ENCODE measurements at regions not wholly inside any gene's neighbourhood (a gene's known extent, or its start where the extent isn't known, plus 50 kb on each side); places are given as distances from the start of the nearest gene placed in this dataset.

GRCh38 chr2:207450186-207450585, 79.6 kb upstream of the CREB1 start:
- no peak for DNase-seq
- H3K27me3 ChIP-seq (ENCODE audit: control insufficient read depth in 2 of 2, insufficient read depth in 2 of 2, low read length in 2 of 2), result no peaks in the 10 kb centered on the region
- whole genome bisulfite sequencing (ENCODE audit: insufficient coverage), result no CpG with 5 or more reads among the region's 1 CpG
- TF ChIP-seq, protein P1, sequence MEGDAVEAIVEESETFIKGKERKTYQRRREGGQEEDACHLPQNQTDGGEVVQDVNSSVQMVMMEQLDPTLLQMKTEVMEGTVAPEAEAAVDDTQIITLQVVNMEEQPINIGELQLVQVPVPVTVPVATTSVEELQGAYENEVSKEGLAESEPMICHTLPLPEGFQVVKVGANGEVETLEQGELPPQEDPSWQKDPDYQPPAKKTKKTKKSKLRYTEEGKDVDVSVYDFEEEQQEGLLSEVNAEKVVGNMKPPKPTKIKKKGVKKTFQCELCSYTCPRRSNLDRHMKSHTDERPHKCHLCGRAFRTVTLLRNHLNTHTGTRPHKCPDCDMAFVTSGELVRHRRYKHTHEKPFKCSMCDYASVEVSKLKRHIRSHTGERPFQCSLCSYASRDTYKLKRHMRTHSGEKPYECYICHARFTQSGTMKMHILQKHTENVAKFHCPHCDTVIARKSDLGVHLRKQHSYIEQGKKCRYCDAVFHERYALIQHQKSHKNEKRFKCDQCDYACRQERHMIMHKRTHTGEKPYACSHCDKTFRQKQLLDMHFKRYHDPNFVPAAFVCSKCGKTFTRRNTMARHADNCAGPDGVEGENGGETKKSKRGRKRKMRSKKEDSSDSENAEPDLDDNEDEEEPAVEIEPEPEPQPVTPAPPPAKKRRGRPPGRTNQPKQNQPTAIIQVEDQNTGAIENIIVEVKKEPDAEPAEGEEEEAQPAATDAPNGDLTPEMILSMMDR (IDR thresholded peaks at IDR 0.05), result no peak
- H2AFZ ChIP-seq (ENCODE audit: insufficient read depth, low read depth, low read length, poor library complexity, severe bottlenecking), result no peak overlapping the region
- H3K27ac ChIP-seq (ENCODE audit: low read depth in 1 of 2, low read length in 2 of 2), result no peak overlapping the region
- no peaks in the 10 kb centered on the region for H3K9me3 ChIP-seq (replicated peaks in 1 of 2; ENCODE audit: control insufficient read depth in 1 of 2, insufficient read depth in 1 of 2, low read length in 2 of 2)
- H3K9ac ChIP-seq (ENCODE audit: insufficient read depth, low read length, poor library complexity, severe bottlenecking), result no peak overlapping the region
- H3K4me3 ChIP-seq (replicated peaks in 1 of 3; ENCODE audit: low read depth in 2 of 3, low read length in 3 of 3), result no peak overlapping the region
- no peaks in the 10 kb centered on the region for H3K79me2 ChIP-seq (ENCODE audit: insufficient read depth, low read length)
- Mint-ChIP-seq H3K4me3 (no peak overlapping the region), H3K27me3 (ENCODE audit: low read depth in 3 of 3) (peaks cover 0 to 2% (median 0%) of the 10 kb centered on the region in 3 donors), H3K9me3 (peaks cover 0 to 9% (median 4%) of the 10 kb centered on the region in 7 donors), H3K36me3 (no peaks in the 10 kb centered on the region), H3K27ac (no peak overlapping the region), H3K4me1 (no peaks in the 10 kb centered on the region)
- intact Hi-C loops (cut with micrococcal nuclease), result no loop called here
- no peaks in the 10 kb centered on the region for H3K36me3 ChIP-seq (replicated peaks in 1 of 2; ENCODE audit: control insufficient read depth in 1 of 2, insufficient read depth in 2 of 2, low read length in 2 of 2)
- H3K4me1 ChIP-seq (ENCODE audit: control insufficient read depth in 1 of 2, insufficient read depth in 2 of 2, low read length in 2 of 2), result no peaks in the 10 kb centered on the region
- H4K20me1 ChIP-seq (ENCODE audit: insufficient read depth, low read length), result no peaks in the 10 kb centered on the region
- H3K4me2 ChIP-seq (replicated peaks; ENCODE audit: extremely low read depth, low read length, poor library complexity, severe bottlenecking), result no peak overlapping the region

DNA sequence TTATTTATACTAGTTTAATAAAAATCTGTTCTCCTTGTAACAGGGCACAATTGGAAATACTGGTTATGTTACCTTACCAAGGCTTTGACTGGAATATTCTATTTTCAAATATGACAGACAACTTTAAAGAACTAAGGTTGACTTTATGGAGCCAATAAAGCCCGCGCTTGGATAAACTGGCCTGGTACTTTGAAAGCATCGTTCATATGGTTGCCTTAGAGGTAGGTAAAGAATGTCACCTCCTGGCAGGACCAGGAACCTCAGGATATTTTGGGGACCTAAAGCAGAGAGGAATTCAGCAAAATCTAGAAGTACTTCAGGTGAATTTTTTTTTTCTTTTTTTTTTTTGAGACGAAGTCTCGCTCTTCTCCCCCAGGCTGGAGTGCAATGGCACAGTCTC, 71.2 kb upstream of the CREB1 start:
- peaks cover 0 to 9% (median 4%) of the 10 kb centered on the region in 7 donors for H3K9me3 Mint-ChIP-seq
- Histone ChIP-seq H4K20me1 (ENCODE audit: insufficient read depth, low read length) (no peaks in the 10 kb centered on the region), H3K4me3 (replicated peaks in 1 of 3; ENCODE audit: low read depth in 2 of 3, low read length in 3 of 3) (no peak overlapping the region), H3K27me3 (ENCODE audit: control insufficient read depth in 2 of 2, insufficient read depth in 2 of 2, low read length in 2 of 2) (no peaks in the 10 kb centered on the region), H3K9ac (ENCODE audit: insufficient read depth, low read length, poor library complexity, severe bottlenecking) (no peak overlapping the region), H3K4me2 (replicated peaks; ENCODE audit: extremely low read depth, low read length, poor library complexity, severe bottlenecking) (no peak overlapping the region), H3K79me2 (ENCODE audit: insufficient read depth, low read length) (no peaks in the 10 kb centered on the region), H3K9me3 (replicated peaks in 1 of 2; ENCODE audit: control insufficient read depth in 1 of 2, insufficient read depth in 1 of 2, low read length in 2 of 2) (no peaks in the 10 kb centered on the region), H2AFZ (ENCODE audit: insufficient read depth, low read depth, low read length, poor library complexity, severe bottlenecking) (no peak overlapping the region), H3K4me1 (ENCODE audit: control insufficient read depth in 1 of 2, insufficient read depth in 2 of 2, low read length in 2 of 2) (peaks cover 0 to 5% of the 10 kb centered on the region in 2 donors), H3K27ac (ENCODE audit: low read depth in 1 of 2, low read length in 2 of 2) (no peak overlapping the region), H3K36me3 (replicated peaks in 1 of 2; ENCODE audit: control insufficient read depth in 1 of 2, insufficient read depth in 2 of 2, low read length in 2 of 2) (no peaks in the 10 kb centered on the region)
- TF ChIP-seq, protein P1 (IDR thresholded peaks at IDR 0.05), result no peak
- H3K27me3 Mint-ChIP-seq (ENCODE audit: low read depth in 3 of 3), result peaks cover 0 to 4% (median 1%) of the 10 kb centered on the region in 3 donors
- no peak overlapping the region for H3K27ac Mint-ChIP-seq
- no peaks in the 10 kb centered on the region for H3K36me3 Mint-ChIP-seq
- DNase-seq, result no peak
- intact Hi-C loops (cut with micrococcal nuclease), result no loop called here
- H3K4me1 Mint-ChIP-seq, result peaks cover 8% of the 10 kb centered on the region
- whole genome bisulfite sequencing (ENCODE audit: insufficient coverage), result 100% methylated on average over 3 of the region's 5 CpGs
- H3K4me3 Mint-ChIP-seq, result no peak overlapping the region
